SU-DHL-6 (cell line): ENCODE measurements at regions not wholly inside any gene's neighbourhood (a gene's known extent, or its start where the extent isn't known, plus 50 kb on each side); places are given as distances from the start of the nearest gene placed in this dataset.
"Not testable (repeated sequence)": the region's sequence is repeated elsewhere in the genome, so short reads cannot be mapped to it uniquely, and the experiment has no call there.

ENCODE experiments used
- H2AFZ ChIP-seq: fragments of 200-600 bp; sonication (generic); 2 replicates; pipeline ENCODE4 v1.6.1; 2014; ENCODE audit warnings: low read depth, mild to moderate bottlenecking, moderate library complexity, mixed read lengths, antibody characterized with exemption, low read length; ENCODE audit not compliant: severe bottlenecking
- H3F3A ChIP-seq: fragments of 200-600 bp; shearing (Covaris generic); 2 replicates; pipeline ENCODE4 v1.6.0; 2016; ENCODE audit warnings: antibody characterized with exemption, mild to moderate bottlenecking; ENCODE audit not compliant: insufficient read depth
- H3K27ac ChIP-seq: fragments of 200-600 bp; sonication (generic); 2 replicates; pipeline ENCODE4 v1.5.1; 2016; ENCODE audit warnings: low read depth, mild to moderate bottlenecking, low read length, moderate library complexity, mixed read lengths
- H3K27me3 ChIP-seq: fragments of 200-600 bp; sonication (generic), shearing (Covaris generic); 2 replicates; pipeline ENCODE4 v1.6.0; 2014; ENCODE audit warnings: mild to moderate bottlenecking, low read length
- H3K36me3 ChIP-seq: fragments of 200-600 bp; sonication (generic); 2 replicates; pipeline ENCODE4 v1.6.1; 2014; ENCODE audit warnings: mild to moderate bottlenecking, low read length, mixed read lengths
- H3K4me2 ChIP-seq: fragments of 300-600, 200-600 bp; shearing (Covaris generic), sonication (generic); 2 replicates; pipeline ENCODE4 v1.6.0; 2014; ENCODE audit warnings: low read length, low read depth, mild to moderate bottlenecking; ENCODE audit not compliant: poor library complexity, severe bottlenecking
- H3K4me3 ChIP-seq: fragments of 200-600 bp; sonication (generic); 2 replicates; pipeline ENCODE4 v1.5.1; 2014; ENCODE audit warnings: antibody characterized with exemption, low read length, mild to moderate bottlenecking, mixed read lengths; ENCODE audit not compliant: insufficient read depth, poor library complexity, severe bottlenecking
- H3K79me2 ChIP-seq: fragments of 200-600 bp; sonication (generic); 2 replicates; pipeline ENCODE4 v1.6.1; 2014; ENCODE audit warnings: mild to moderate bottlenecking, low read length, moderate library complexity; ENCODE audit not compliant: insufficient read depth
- H3K9ac ChIP-seq: fragments of 200-600 bp; sonication (generic); 2 replicates; pipeline ENCODE4 v1.7.0; 2014; ENCODE audit warnings: mild to moderate bottlenecking, low read length
- H3K9me2 ChIP-seq: fragments of 200-600 bp; sonication (generic); replicated peaks from 2 replicates; pipeline ENCODE4 v1.6.1; 2014; ENCODE audit warnings: low read length; ENCODE audit not compliant: insufficient read depth
- H3K9me3 ChIP-seq: fragments of 200-600 bp; sonication (generic); 2 replicates; pipeline ENCODE4 v1.6.1; 2014; ENCODE audit warnings: low read length, mixed read lengths; ENCODE audit not compliant: insufficient read depth
- H4K20me1 ChIP-seq: fragments of 200-600 bp; sonication (generic); 2 replicates; pipeline ENCODE4 v1.6.1; 2014; ENCODE audit warnings: low read depth, mild to moderate bottlenecking, antibody characterized with exemption, low read length, moderate library complexity, mixed read lengths
- EZH2phosphoT487 ChIP-seq: fragments of 200-600 bp; sonication (generic), shearing (Covaris generic); conservative IDR thresholded peaks from 2 replicates; pipeline ENCODE4 v1.6.1; 2018; ENCODE audit warnings: mild to moderate bottlenecking, antibody characterized with exemption, low read length, moderate library complexity, mixed read lengths
- TF ChIP-seq, protein P1 (sequence below): fragments of 200-600 bp; sonication (generic); IDR thresholded peaks from one replicate; pipeline ENCODE4 v1.5.1; 2017; ENCODE audit warnings: antibody characterized with exemption, mild to moderate bottlenecking, low read length, moderate library complexity; ENCODE audit not compliant: insufficient read depth, poor library complexity, severe bottlenecking

DNA sequence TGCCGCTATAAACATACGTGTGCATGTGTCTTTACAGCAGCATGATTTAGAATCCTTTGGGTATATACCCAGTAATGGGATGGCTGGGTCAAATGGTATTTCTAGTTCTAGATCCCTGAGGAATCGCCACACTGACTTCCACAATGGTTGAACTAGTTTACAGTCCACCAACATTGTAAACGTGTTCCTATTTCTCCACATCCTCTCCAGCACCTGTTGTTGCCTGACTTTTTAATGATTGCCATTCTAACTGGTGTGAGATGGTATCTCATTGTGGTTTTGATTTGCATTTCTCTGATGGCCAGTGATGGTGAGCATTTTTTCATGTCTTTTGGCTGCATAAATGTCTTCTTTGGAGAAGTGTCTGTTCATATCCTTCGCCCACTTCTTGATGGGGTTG, 121.1 kb downstream of the CRYBB2 start:
- not testable (repeated sequence) for H3K9me2 ChIP-seq, H3K27ac ChIP-seq, H3K9ac ChIP-seq, H3K36me3 ChIP-seq, H3K9me3 ChIP-seq, H3F3A ChIP-seq, H3K27me3 ChIP-seq, H3K4me2 ChIP-seq, H3K79me2 ChIP-seq, H3K4me3 ChIP-seq, H4K20me1 ChIP-seq, H2AFZ ChIP-seq

DNA sequence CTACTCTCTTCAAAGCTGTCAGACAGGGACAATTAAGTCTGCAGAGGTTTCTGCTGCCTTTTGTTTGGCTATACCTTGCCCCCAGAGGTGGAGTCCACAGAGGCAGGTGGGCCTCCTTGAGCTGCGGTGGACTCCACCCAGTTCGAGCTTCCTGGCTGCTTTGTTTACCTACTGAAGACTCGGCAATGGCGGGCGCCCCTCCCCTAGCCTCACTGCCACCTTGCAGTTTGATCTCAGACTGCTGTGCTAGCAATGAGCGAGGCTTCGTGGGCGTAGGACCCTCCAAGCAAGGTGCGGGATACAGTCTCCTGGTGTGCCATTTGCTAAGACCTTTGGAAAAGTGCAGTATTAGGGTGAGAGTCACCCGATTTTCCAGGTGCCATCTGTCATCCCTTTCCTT, 124.9 kb downstream of the CRYBB2 start:
- H3K9me2 ChIP-seq, H4K20me1 ChIP-seq, H3K4me3 ChIP-seq, H3K79me2 ChIP-seq, H3K9ac ChIP-seq, H3K4me2 ChIP-seq, H3F3A ChIP-seq, H2AFZ ChIP-seq, H3K36me3 ChIP-seq, H3K9me3 ChIP-seq, H3K27ac ChIP-seq, H3K27me3 ChIP-seq: not testable (repeated sequence)

DNA sequence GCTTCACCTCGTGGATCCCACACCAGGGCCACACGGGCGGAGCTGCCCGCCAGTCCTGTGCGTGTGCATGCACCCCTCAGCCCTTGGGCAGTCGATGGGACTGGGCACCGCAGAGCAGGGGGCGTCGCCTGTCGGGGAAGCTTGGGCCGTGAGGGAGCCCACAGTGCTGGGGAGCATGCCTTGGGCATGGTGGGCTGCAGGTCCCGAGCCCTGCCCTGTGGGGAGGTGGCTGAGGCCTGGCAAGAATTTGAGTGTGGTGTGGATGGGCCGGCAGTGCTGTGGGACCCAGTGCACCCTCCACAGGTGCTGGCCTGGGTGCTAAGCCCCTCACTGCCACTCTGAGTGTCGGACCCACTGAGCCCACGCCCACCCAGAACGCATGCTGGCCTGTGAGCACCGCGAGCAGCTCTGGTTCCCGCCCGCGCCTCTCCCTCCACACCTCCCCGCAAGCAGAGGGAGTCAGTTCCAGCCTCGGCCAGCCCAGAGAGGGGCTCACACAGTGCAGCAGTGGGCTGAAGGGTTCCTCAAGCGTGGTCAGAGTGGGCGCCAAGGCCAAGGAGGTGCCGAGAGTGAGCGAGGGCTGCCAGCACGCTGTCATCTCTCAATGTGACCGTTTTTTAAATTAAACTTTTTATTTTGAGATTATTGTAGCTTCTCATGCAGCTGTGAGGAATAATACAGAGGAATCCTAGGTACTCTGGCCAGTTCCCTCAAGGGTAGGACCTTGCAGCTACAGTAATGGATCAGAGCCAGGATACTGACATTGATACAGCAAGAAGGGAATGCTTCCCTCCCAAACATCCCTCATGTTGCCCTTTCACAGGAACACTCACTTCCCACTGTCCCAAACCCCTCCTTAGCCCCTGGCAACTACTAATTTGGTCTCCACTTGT, 127.7 kb downstream of the CRYBB2 start:
- no peak overlapping the region for H3K27ac ChIP-seq
- TF ChIP-seq EZH2phosphoT487 = no peak
- TF ChIP-seq, protein P1, sequence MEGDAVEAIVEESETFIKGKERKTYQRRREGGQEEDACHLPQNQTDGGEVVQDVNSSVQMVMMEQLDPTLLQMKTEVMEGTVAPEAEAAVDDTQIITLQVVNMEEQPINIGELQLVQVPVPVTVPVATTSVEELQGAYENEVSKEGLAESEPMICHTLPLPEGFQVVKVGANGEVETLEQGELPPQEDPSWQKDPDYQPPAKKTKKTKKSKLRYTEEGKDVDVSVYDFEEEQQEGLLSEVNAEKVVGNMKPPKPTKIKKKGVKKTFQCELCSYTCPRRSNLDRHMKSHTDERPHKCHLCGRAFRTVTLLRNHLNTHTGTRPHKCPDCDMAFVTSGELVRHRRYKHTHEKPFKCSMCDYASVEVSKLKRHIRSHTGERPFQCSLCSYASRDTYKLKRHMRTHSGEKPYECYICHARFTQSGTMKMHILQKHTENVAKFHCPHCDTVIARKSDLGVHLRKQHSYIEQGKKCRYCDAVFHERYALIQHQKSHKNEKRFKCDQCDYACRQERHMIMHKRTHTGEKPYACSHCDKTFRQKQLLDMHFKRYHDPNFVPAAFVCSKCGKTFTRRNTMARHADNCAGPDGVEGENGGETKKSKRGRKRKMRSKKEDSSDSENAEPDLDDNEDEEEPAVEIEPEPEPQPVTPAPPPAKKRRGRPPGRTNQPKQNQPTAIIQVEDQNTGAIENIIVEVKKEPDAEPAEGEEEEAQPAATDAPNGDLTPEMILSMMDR = no peak
- H3K9me3 ChIP-seq = no peaks in the 10 kb centered on the region
- no peaks in the 10 kb centered on the region for H3K9me2 ChIP-seq
- H3K36me3 ChIP-seq = no peaks in the 10 kb centered on the region
- no peak overlapping the region for H3K4me2 ChIP-seq
- no peaks in the 10 kb centered on the region for H4K20me1 ChIP-seq
- H3K79me2 ChIP-seq = no peaks in the 10 kb centered on the region
- no peak overlapping the region for H3K9ac ChIP-seq
- no peak overlapping the region for H3K4me3 ChIP-seq
- H3F3A ChIP-seq = no peaks in the 10 kb centered on the region
- no peak overlapping the region for H2AFZ ChIP-seq
- no peaks in the 10 kb centered on the region for H3K27me3 ChIP-seq

DNA sequence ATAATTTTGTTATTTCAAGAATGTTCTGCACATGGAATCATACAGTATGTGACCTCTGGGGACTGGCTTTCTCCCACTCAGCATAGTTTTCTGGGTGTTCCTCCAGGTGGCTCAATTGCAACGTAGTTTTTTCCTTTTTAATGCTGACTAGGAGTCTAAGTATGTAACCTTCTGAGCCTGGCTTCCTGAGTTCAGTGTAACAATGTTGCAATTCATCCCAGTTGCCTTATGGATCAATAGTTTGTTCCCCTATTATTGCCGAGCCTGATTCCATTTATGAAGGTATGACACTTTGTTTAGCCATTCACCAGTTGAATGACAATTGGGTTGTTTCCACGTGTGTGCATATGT, 128.3 kb downstream of the CRYBB2 start:
- Histone ChIP-seq H2AFZ (no peak overlapping the region), H3K9me3 (no peaks in the 10 kb centered on the region), H3K79me2 (no peaks in the 10 kb centered on the region), H3K27me3 (no peaks in the 10 kb centered on the region), H3K27ac (no peak overlapping the region), H3K4me2 (no peak overlapping the region), H3K9me2 (no peaks in the 10 kb centered on the region), H3K4me3 (no peak overlapping the region), H3K36me3 (no peaks in the 10 kb centered on the region), H3K9ac (no peak overlapping the region), H4K20me1 (no peaks in the 10 kb centered on the region), H3F3A (no peaks in the 10 kb centered on the region)
- TF ChIP-seq EZH2phosphoT487 = no peak
- TF ChIP-seq, protein P1 = no peak
